Cardiac muscle cell (in vitro differentiated cells and primary cell): ENCODE measurements at regions not wholly inside any gene's neighbourhood (a gene's known extent, or its start where the extent isn't known, plus 50 kb on each side); places are given as distances from the start of the nearest gene placed in this dataset.

ENCODE experiments used
- DNase-seq, 2 donors: peaks; one replicate each; pipeline versions ENCODE4 v3.0.0 to v3.0.0-alpha.2; 2010 to 2017; ENCODE audit warnings: low read depth in 1 of 2, low spot score in 1 of 2
- H3K27ac ChIP-seq: fragments of 200-600 bp; sonication (generic); 2 replicates; pipeline ENCODE4 v1.5.1; 2016
- H3K27me3 ChIP-seq: fragments of 200-600 bp; sonication (generic); 2 replicates; pipeline ENCODE4 v1.6.0; 2016; ENCODE audit warnings: control low read depth
- H3K36me3 ChIP-seq: fragments of 200-600 bp; sonication (generic); 2 replicates; pipeline ENCODE4 v1.5.1; 2016; ENCODE audit warnings: control low read depth
- H3K4me1 ChIP-seq: fragments of 200-600 bp; sonication (generic); 2 replicates; pipeline ENCODE4 v1.8.1; 2017; ENCODE audit warnings: low read depth, mild to moderate bottlenecking, mixed run types
- H3K4me3 ChIP-seq: fragments of 200-600 bp; sonication (generic); 2 replicates; pipeline ENCODE4 v1.5.1; 2016; ENCODE audit warnings: mild to moderate bottlenecking
- H3K9me3 ChIP-seq: fragments of 200-600 bp; sonication (generic); 2 replicates; pipeline ENCODE4 v1.5.1; 2017; ENCODE audit warnings: low read depth, mild to moderate bottlenecking, control low read depth
- CTCF ChIP-seq: IDR thresholded peaks from 2 replicates; pipeline ENCODE4 v1.5.1; 2012; ENCODE audit warnings: low read depth, mild to moderate bottlenecking, low read length

- no peak for DNase-seq
- no peaks in the 10 kb centered on the region for H3K27me3 ChIP-seq
- H3K27ac ChIP-seq: no peak overlapping the region
- no peak overlapping the region for H3K4me3 ChIP-seq
- no peaks in the 10 kb centered on the region for H3K9me3 ChIP-seq
- TF ChIP-seq CTCF: no peak
- no peaks in the 10 kb centered on the region for H3K4me1 ChIP-seq
- no peaks in the 10 kb centered on the region for H3K36me3 ChIP-seq
These were observed 150.6 kb upstream of the RAB12 start for GRCh38 chr18:8458546-8459215.

GRCh38 chr18:8460748-8461147, 148.5 kb upstream of the RAB12 start:
- no peak overlapping the region for H3K27ac ChIP-seq
- no peaks in the 10 kb centered on the region for H3K9me3 ChIP-seq
- no peaks in the 10 kb centered on the region for H3K27me3 ChIP-seq
- H3K36me3 ChIP-seq: no peaks in the 10 kb centered on the region
- H3K4me1 ChIP-seq: no peaks in the 10 kb centered on the region
- no peak for TF ChIP-seq CTCF
- no peak for DNase-seq
- H3K4me3 ChIP-seq: no peak overlapping the region

GRCh38 chr18:8461544-8461943, 147.7 kb upstream of the RAB12 start:
- Histone ChIP-seq H3K4me1 (no peaks in the 10 kb centered on the region), H3K4me3 (no peak overlapping the region), H3K27ac (no peak overlapping the region), H3K27me3 (no peaks in the 10 kb centered on the region), H3K36me3 (no peaks in the 10 kb centered on the region), H3K9me3 (no peaks in the 10 kb centered on the region)
- DNase-seq: no peak
- no peak for TF ChIP-seq CTCF

GRCh38 chr18:8462651-8463185, 146.5 kb upstream of the RAB12 start:
- no peak for DNase-seq

GRCh38 chr18:8463791-8464190, 145.4 kb upstream of the RAB12 start:
- no peak for DNase-seq
- no peak for TF ChIP-seq CTCF
- H3K36me3 ChIP-seq: no peaks in the 10 kb centered on the region

More at GRCh38 chr18:8462651-8463185, 146.5 kb upstream of the RAB12 start:
- no peak overlapping the region for H3K27ac ChIP-seq
- H3K4me1 ChIP-seq: no peaks in the 10 kb centered on the region
- H3K9me3 ChIP-seq: no peaks in the 10 kb centered on the region
- H3K36me3 ChIP-seq: no peaks in the 10 kb centered on the region
- H3K4me3 ChIP-seq: no peak overlapping the region
- H3K27me3 ChIP-seq: no peaks in the 10 kb centered on the region
- no peak for TF ChIP-seq CTCF

More at GRCh38 chr18:8463791-8464190, 145.4 kb upstream of the RAB12 start:
- Histone ChIP-seq H3K9me3 (no peaks in the 10 kb centered on the region), H3K4me3 (no peak overlapping the region), H3K4me1 (no peaks in the 10 kb centered on the region), H3K27ac (no peak overlapping the region), H3K27me3 (no peaks in the 10 kb centered on the region)
